Right cardiac atrium (tissue), 5 donors: ENCODE measurements at regions not wholly inside any gene's neighbourhood (a gene's known extent, or its start where the extent isn't known, plus 50 kb on each side); places are given as distances from the start of the nearest gene placed in this dataset.

Experiments
- ATAC-seq, 2 donors: fragments of 200-7000 bp; cut with Tn5 transposase; one replicate each; pipeline versions ENCODE4 v1.8.0 to v1.9.1; 2020; ENCODE audit warnings: moderate library complexity in 2 of 2, mild to moderate bottlenecking in 1 of 2
- DNase-seq, 3 donors: peaks; one replicate each; pipeline ENCODE4 v3.0.0-alpha.2; 2020
- H3K27ac ChIP-seq: one replicate; pipeline ENCODE4 v1.5.1; 2013; ENCODE audit warnings: mild to moderate bottlenecking, low read length, control low read depth, moderate library complexity
- H3K27me3 ChIP-seq: one replicate; pipeline ENCODE4 v1.6.1; 2013; ENCODE audit not compliant: control insufficient read depth, insufficient read depth
- H3K4me1 ChIP-seq: one replicate; pipeline ENCODE4 v1.6.1; 2013; ENCODE audit warnings: low read length; ENCODE audit not compliant: control insufficient read depth, insufficient read depth
- H3K4me3 ChIP-seq: one replicate; pipeline ENCODE4 v1.5.1; 2013; ENCODE audit warnings: low read length, control low read depth
- H3K9me3 ChIP-seq: one replicate; pipeline ENCODE4 v1.6.1; 2013; ENCODE audit warnings: low read length; ENCODE audit not compliant: control insufficient read depth
- whole genome bisulfite sequencing: extraction: QIAGEN DNeasy Blood & Tissue Kit; methylation state at CpG from one replicate; pipeline ENCODE4 v1.1.7; 2013; 5-methylcytosine and 5-hydroxymethylcytosine counted together
- intact Hi-C, 4 donors: fragments of 100-400 bp; cut with DNase I; formaldehyde crosslinking; loops; one replicate each; pipeline versions ENCODE4 v1.11.0 to v1.14.0; 2022 to 2023
- donor health status: healthy with polysubstance abuse.
- donor health status: DM: no; HTN: yes; CAD: no.
- donor health status: DM: no; HTN: no; CAD: no.
- donor health status: DM: no; HTN: yes; CAD: no; lungs with severe emphysema.
- donor health status: DM: yes; HTN: yes; CAD: no.

- Histone ChIP-seq H3K27ac (no peak overlapping the region), H3K4me1 (no peaks in the 10 kb centered on the region), H3K27me3 (no peaks in the 10 kb centered on the region), H3K4me3 (no peak overlapping the region), H3K9me3 (no peaks in the 10 kb centered on the region)
- intact Hi-C loops: no loop called here
- DNase-seq: no peak
- WGBS: 20% methylated on average over 6 of the region's 6 CpGs
- no peak for ATAC-seq
These were observed 907.8 kb downstream of the NTRK3 start for GRCh38 chr15:87348746-87349145.

- no peak for DNase-seq
- no peak overlapping the region for H3K27ac ChIP-seq
- 34% methylated on average over 3 of the region's 3 CpGs for WGBS
- no peak overlapping the region for H3K4me3 ChIP-seq
- ATAC-seq: no peak
- no peaks in the 10 kb centered on the region for H3K27me3 ChIP-seq
- no peaks in the 10 kb centered on the region for H3K4me1 ChIP-seq
- intact Hi-C loops: no loop called here
- no peaks in the 10 kb centered on the region for H3K9me3 ChIP-seq
These were observed 908.6 kb downstream of the NTRK3 start for GRCh38 chr15:87347806-87348515.

- H3K4me3 ChIP-seq: no peak overlapping the region
- no peaks in the 10 kb centered on the region for H3K27me3 ChIP-seq
- DNase-seq: no peak
- no peak for ATAC-seq
- H3K27ac ChIP-seq: no peak overlapping the region
- intact Hi-C loops: no loop called here
- WGBS: 92% methylated on average over 2 of the region's 2 CpGs
- no peaks in the 10 kb centered on the region for H3K4me1 ChIP-seq
- no peaks in the 10 kb centered on the region for H3K9me3 ChIP-seq
These were observed 910.6 kb downstream of the NTRK3 start for GRCh38 chr15:87345961-87346360.

- Histone ChIP-seq H3K4me3 (no peak overlapping the region), H3K9me3 (no peaks in the 10 kb centered on the region), H3K27ac (no peak overlapping the region), H3K27me3 (no peaks in the 10 kb centered on the region), H3K4me1 (no peaks in the 10 kb centered on the region)
- ATAC-seq (no peak), DNase-seq (no peak)
- intact Hi-C loops: no loop called here
- 59% methylated on average over 3 of the region's 3 CpGs for WGBS
These were observed 912.6 kb downstream of the NTRK3 start for GRCh38 chr15:87343966-87344365.

- Histone ChIP-seq H3K4me1 (no peaks in the 10 kb centered on the region), H3K4me3 (no peak overlapping the region), H3K27ac (no peak overlapping the region), H3K9me3 (no peaks in the 10 kb centered on the region), H3K27me3 (no peaks in the 10 kb centered on the region)
- intact Hi-C loops: no loop called here
- ATAC-seq (no peak), DNase-seq (no peak)
These were observed 916.2 kb downstream of the NTRK3 start for GRCh38 chr15:87340370-87340769.

- H3K4me3 ChIP-seq: no peak overlapping the region
- H3K27ac ChIP-seq: no peak overlapping the region
- H3K27me3 ChIP-seq: no peaks in the 10 kb centered on the region
- no peaks in the 10 kb centered on the region for H3K9me3 ChIP-seq
- DNase-seq (no peak), ATAC-seq (no peak)
- 22% methylated on average over 1 of the region's 1 CpG for WGBS
- intact Hi-C loops: no loop called here
- no peaks in the 10 kb centered on the region for H3K4me1 ChIP-seq
These were observed 930.3 kb downstream of the NTRK3 start for GRCh38 chr15:87326269-87326668.

GRCh38 chr15:87322870-87323269 is 933.7 kb downstream of the NTRK3 start:
- DNase-seq: no peak
- intact Hi-C loops: no loop called here
- Histone ChIP-seq H3K4me3 (no peak overlapping the region), H3K9me3 (no peaks in the 10 kb centered on the region), H3K4me1 (no peaks in the 10 kb centered on the region), H3K27me3 (no peaks in the 10 kb centered on the region), H3K27ac (no peak overlapping the region)
- no peak for ATAC-seq
- WGBS: 44% methylated on average over 1 of the region's 1 CpG

- ATAC-seq (no peak), DNase-seq (no peak)
- WGBS: 82% methylated on average over 1 of the region's 1 CpG
- H3K27ac ChIP-seq: no peak overlapping the region
- H3K4me3 ChIP-seq: no peak overlapping the region
- H3K27me3 ChIP-seq: no peaks in the 10 kb centered on the region
- intact Hi-C loops: no loop called here
- no peaks in the 10 kb centered on the region for H3K9me3 ChIP-seq
- no peaks in the 10 kb centered on the region for H3K4me1 ChIP-seq
These were observed 934.3 kb downstream of the NTRK3 start for GRCh38 chr15:87322265-87322664.

GRCh38 chr15:87317900-87318299 is 938.6 kb downstream of the NTRK3 start:
- 54% methylated on average over 3 of the region's 3 CpGs for WGBS
- no peaks in the 10 kb centered on the region for H3K9me3 ChIP-seq
- H3K4me1 ChIP-seq: no peaks in the 10 kb centered on the region
- H3K27me3 ChIP-seq: no peaks in the 10 kb centered on the region
- H3K4me3 ChIP-seq: no peak overlapping the region
- DNase-seq (no peak), ATAC-seq (no peak)
- intact Hi-C loops: no loop called here
- no peak overlapping the region for H3K27ac ChIP-seq

GRCh38 chr15:87312221-87312620 is 944.3 kb downstream of the NTRK3 start:
- Histone ChIP-seq H3K27me3 (no peaks in the 10 kb centered on the region), H3K4me3 (no peak overlapping the region), H3K4me1 (no peaks in the 10 kb centered on the region), H3K27ac (no peak overlapping the region), H3K9me3 (no peaks in the 10 kb centered on the region)
- intact Hi-C loops: no loop called here
- WGBS: 26% methylated on average over 3 of the region's 3 CpGs
- ATAC-seq (no peak), DNase-seq (no peak)

GRCh38 chr15:87300146-87300545 is 956.4 kb downstream of the NTRK3 start:
- H3K4me1 ChIP-seq: no peaks in the 10 kb centered on the region
- ATAC-seq (no peak), DNase-seq (no peak)
- H3K27ac ChIP-seq: no peak overlapping the region
- no peak overlapping the region for H3K4me3 ChIP-seq
- WGBS: 63% methylated on average over 3 of the region's 3 CpGs
- no peaks in the 10 kb centered on the region for H3K27me3 ChIP-seq
- intact Hi-C loops: no loop called here
- H3K9me3 ChIP-seq: no peaks in the 10 kb centered on the region

- intact Hi-C loops: no loop called here
- H3K9me3 ChIP-seq: no peaks in the 10 kb centered on the region
- no peak overlapping the region for H3K4me3 ChIP-seq
- H3K4me1 ChIP-seq: no peaks in the 10 kb centered on the region
- no peaks in the 10 kb centered on the region for H3K27me3 ChIP-seq
- ATAC-seq (no peak), DNase-seq (no peak)
- no peak overlapping the region for H3K27ac ChIP-seq
These were observed 961.7 kb downstream of the NTRK3 start for GRCh38 chr15:87294854-87295253.
